ENCODE measurements at regions not wholly inside any gene's neighbourhood (a gene's known extent, or its start where the extent isn't known, plus 50 kb on each side); places are given as distances from the start of the nearest gene placed in this dataset.

DNA sequence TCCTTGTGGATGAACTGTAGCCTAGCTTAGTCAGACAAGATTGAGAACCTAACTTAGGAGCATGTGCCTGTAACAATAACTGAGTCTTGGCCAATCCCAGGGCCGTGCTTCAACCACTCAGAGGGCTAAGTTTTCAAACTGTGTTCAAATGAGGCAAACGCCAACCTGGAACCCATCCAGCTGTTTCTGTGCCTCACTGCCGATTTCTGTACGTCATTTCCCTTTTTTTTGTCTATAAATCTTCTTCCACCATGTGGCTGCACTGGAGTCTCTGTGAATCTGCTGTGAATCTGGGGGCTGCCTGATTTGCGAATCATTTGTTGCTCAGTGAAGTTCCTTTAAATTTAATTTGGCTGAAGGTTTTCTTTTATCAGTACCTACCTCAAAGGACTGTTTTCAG is 115.0 kb upstream of the CHD6 start:
- TF ChIP-seq EZH2phosphoT487 (IDR thresholded peaks at IDR 0.05; ENCODE audit: insufficient read depth, low read depth) (no peak), EZH2 (IDR thresholded peaks at IDR 0.05; ENCODE audit: insufficient read depth, poor library complexity, severe bottlenecking) (no peak)
